OCI-LY7 (cell line): ENCODE measurements at regions not wholly inside any gene's neighbourhood (a gene's known extent, or its start where the extent isn't known, plus 50 kb on each side); places are given as distances from the start of the nearest gene placed in this dataset.

ENCODE experiments used
- EZH2phosphoT487 ChIP-seq: fragments of 200-600 bp; sonication (generic); IDR thresholded peaks from 2 replicates; pipeline ENCODE4 v1.6.1; 2018; ENCODE audit warnings: low read depth, borderline replicate concordance, mild to moderate bottlenecking, mixed run types, antibody characterized with exemption, low read length, moderate library complexity, mixed read lengths
- TF ChIP-seq, protein P1 (sequence below): fragments of 200-600 bp; sonication (generic); conservative IDR thresholded peaks from 2 replicates; pipeline ENCODE4 v1.5.1; 2014; ENCODE audit warnings: mild to moderate bottlenecking, antibody characterized with exemption, low read length, moderate library complexity, mixed read lengths

DNA sequence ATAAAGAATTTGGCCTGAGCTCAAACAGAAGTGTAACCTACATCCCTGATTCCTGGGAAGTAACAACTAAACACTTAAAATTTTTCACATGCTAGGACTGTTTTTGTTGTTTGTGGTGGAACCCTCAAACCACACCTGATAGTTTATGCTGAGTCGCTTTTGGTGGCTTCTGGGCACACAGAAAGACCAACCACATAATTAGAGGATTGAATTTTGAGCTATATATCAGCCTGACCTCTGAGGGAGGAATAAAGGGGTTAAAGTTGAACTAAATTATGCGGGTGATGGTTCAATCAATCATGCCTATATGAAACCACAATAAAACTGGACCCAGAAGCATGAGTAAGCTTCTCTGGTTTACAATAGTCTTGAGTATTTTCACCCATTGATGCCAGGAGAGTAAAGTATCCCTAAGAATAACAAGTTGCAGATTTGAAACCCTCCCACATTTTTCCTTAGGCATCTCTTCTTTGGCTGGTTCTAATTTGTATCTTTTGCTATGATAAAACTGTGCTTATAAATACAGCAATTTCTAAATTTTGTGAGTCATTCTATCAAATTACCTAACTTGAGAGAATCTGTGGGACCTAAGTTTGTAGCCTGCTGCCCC lies 1304.5 kb upstream of the GBE1 start:
- TF ChIP-seq, protein P1, sequence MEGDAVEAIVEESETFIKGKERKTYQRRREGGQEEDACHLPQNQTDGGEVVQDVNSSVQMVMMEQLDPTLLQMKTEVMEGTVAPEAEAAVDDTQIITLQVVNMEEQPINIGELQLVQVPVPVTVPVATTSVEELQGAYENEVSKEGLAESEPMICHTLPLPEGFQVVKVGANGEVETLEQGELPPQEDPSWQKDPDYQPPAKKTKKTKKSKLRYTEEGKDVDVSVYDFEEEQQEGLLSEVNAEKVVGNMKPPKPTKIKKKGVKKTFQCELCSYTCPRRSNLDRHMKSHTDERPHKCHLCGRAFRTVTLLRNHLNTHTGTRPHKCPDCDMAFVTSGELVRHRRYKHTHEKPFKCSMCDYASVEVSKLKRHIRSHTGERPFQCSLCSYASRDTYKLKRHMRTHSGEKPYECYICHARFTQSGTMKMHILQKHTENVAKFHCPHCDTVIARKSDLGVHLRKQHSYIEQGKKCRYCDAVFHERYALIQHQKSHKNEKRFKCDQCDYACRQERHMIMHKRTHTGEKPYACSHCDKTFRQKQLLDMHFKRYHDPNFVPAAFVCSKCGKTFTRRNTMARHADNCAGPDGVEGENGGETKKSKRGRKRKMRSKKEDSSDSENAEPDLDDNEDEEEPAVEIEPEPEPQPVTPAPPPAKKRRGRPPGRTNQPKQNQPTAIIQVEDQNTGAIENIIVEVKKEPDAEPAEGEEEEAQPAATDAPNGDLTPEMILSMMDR = no peak
- no peak for TF ChIP-seq EZH2phosphoT487
